ENCODE measurements at regions not wholly inside any gene's neighbourhood (a gene's known extent, or its start where the extent isn't known, plus 50 kb on each side); places are given as distances from the start of the nearest gene placed in this dataset.

DNA sequence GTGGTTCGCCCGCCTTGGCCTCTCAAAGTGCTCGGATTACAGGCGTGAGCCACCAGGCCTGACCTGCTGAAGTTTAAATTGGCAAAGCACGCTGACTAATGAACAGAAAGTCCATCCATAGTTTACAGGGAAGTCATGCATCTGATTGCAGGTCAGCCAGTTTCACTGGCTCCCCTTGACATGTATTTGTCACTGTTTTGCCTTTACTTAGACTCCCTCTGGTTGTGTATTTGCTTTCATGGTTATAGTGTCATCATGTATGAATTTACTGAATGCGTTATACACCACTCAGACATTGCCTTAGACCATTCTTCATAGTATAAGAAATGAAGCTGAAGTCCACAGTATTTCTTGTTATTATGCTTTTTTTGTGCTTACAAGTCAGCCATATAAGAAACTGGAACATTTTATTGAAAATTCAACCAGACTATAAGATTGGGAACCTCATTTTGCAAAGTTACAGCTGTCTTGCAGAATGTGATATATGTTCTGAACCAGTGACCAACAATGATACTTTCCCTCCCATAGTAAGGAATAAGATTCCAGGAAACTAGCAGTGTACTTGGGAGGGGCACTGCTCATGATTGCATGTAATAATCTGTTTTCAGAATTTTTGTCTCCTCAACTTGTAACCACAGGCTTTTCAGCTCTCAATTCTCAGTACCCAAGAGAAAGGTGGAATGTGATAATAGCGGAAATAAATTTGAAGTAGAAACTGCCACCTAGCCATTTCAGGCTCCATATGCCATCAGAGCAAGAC lies 51.9 kb upstream of the ATF7IP start:
- TF ChIP-seq, protein P1, sequence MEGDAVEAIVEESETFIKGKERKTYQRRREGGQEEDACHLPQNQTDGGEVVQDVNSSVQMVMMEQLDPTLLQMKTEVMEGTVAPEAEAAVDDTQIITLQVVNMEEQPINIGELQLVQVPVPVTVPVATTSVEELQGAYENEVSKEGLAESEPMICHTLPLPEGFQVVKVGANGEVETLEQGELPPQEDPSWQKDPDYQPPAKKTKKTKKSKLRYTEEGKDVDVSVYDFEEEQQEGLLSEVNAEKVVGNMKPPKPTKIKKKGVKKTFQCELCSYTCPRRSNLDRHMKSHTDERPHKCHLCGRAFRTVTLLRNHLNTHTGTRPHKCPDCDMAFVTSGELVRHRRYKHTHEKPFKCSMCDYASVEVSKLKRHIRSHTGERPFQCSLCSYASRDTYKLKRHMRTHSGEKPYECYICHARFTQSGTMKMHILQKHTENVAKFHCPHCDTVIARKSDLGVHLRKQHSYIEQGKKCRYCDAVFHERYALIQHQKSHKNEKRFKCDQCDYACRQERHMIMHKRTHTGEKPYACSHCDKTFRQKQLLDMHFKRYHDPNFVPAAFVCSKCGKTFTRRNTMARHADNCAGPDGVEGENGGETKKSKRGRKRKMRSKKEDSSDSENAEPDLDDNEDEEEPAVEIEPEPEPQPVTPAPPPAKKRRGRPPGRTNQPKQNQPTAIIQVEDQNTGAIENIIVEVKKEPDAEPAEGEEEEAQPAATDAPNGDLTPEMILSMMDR (conservative IDR thresholded peaks at IDR 0.05; ENCODE audit: low read length), result no peak
- no peak overlapping the region for H3K4me3 ChIP-seq (ENCODE audit: low read length)
- DNase-seq (ENCODE audit: low read depth), result peak; percentile 14

GRCh38 chr12:14314801-14315200 lies 50.7 kb upstream of the ATF7IP start:
- no peak for DNase-seq (ENCODE audit: low read depth)
- no peak overlapping the region for H3K4me3 ChIP-seq (ENCODE audit: low read length)
- TF ChIP-seq, protein P1 (conservative IDR thresholded peaks at IDR 0.05; ENCODE audit: low read length), result no peak

DNA sequence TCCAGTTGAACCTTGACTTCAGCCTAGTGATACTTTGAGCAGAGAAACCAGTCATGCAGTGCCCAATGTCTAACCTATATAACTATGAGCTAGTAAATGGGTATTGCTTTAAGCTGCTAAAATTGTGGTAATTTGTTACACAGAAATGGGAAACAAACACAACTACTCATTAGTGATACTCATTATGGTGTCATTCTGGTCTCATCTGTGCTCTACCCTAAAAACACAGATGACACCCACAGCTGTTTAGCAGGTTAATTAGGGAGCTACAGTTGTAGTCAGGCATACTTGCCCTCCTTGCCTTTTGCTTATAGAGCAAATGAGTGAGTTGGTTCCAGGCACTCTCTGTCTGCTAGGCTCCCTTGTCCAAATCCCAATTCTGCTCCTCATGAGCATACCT lies 50.0 kb upstream of the ATF7IP start:
- no peak overlapping the region for H3K4me3 ChIP-seq (ENCODE audit: low read length)
- DNase-seq (ENCODE audit: low read depth), result no peak
- TF ChIP-seq, protein P1 (conservative IDR thresholded peaks at IDR 0.05; ENCODE audit: low read length), result no peak
